Activated CD8-positive, alpha-beta memory T cell treated with anti-CD3 and anti-CD28 coated beads for 1 hour (primary cell): ENCODE measurements at regions not wholly inside any gene's neighbourhood (a gene's known extent, or its start where the extent isn't known, plus 50 kb on each side); places are given as distances from the start of the nearest gene placed in this dataset.

ENCODE experiments used
- DNase-seq, 2 donors: peaks; one replicate each; pipeline ENCODE4 v3.0.0-alpha.2; 2020; ENCODE audit warnings: low read depth in 1 of 2; ENCODE audit errors: extremely low read depth in 1 of 2

- no peak for DNase-seq
Observed at GRCh38 chrX:39613482-39613995, 484.2 kb downstream of the BCOR start.

- no peak for DNase-seq
Observed at GRCh38 chrX:39613997-39614679, 483.6 kb downstream of the BCOR start.

GRCh38 chrX:39614680-39614998 is 483.1 kb downstream of the BCOR start:
- no peak for DNase-seq

- no peak for DNase-seq
Observed at GRCh38 chrX:39616098-39616729, 481.5 kb downstream of the BCOR start.

- no peak for DNase-seq
Observed at GRCh38 chrX:39616731-39617130, 481.0 kb downstream of the BCOR start.

- DNase-seq, result no peak
Observed at GRCh38 chrX:39618178-39618577, 479.6 kb downstream of the BCOR start.

GRCh38 chrX:39619182-39620009 is 478.4 kb downstream of the BCOR start:
- DNase-seq, result no peak

- DNase-seq, result no peak
Observed at GRCh38 chrX:39624166-39624565, 473.6 kb downstream of the BCOR start.

- no peak for DNase-seq
Observed at GRCh38 chrX:39625810-39626209, 471.9 kb downstream of the BCOR start.

GRCh38 chrX:39626749-39627148 is 471.0 kb downstream of the BCOR start:
- DNase-seq, result no peak

- no peak for DNase-seq
Observed at GRCh38 chrX:39627257-39627656, 470.5 kb downstream of the BCOR start.

- no peak for DNase-seq
Observed at GRCh38 chrX:39629001-39629400, 468.8 kb downstream of the BCOR start.

GRCh38 chrX:39630344-39630743 is 467.4 kb downstream of the BCOR start:
- no peak for DNase-seq

GRCh38 chrX:39631276-39632229 is 466.2 kb downstream of the BCOR start:
- no peak for DNase-seq

GRCh38 chrX:39633293-39633692 is 464.5 kb downstream of the BCOR start:
- no peak for DNase-seq

GRCh38 chrX:39636481-39636880 is 461.3 kb downstream of the BCOR start:
- no peak for DNase-seq

- DNase-seq, result no peak
Observed at GRCh38 chrX:39638526-39638925, 459.2 kb downstream of the BCOR start.

- DNase-seq, result no peak
Observed at GRCh38 chrX:39639871-39640270, 457.9 kb downstream of the BCOR start.

- no peak for DNase-seq
Observed at GRCh38 chrX:39640866-39641265, 456.9 kb downstream of the BCOR start.

GRCh38 chrX:39642071-39642470 is 455.7 kb downstream of the BCOR start:
- DNase-seq, result no peak

- no peak for DNase-seq
Observed at GRCh38 chrX:39643550-39643949, 454.2 kb downstream of the BCOR start.
